Fibroblast of upper back skin (primary cell): ENCODE measurements at regions not wholly inside any gene's neighbourhood (a gene's known extent, or its start where the extent isn't known, plus 50 kb on each side); places are given as distances from the start of the nearest gene placed in this dataset.

Source experiments
- DNase-seq: peaks from one replicate; pipeline ENCODE4 v3.0.0-alpha.2; 2013

GRCh38 chr10:88111294-88111693 is 247.9 kb downstream of the PTEN start:
- DNase-seq: no peak

- peak; percentile 67 for DNase-seq
These were observed 249.8 kb downstream of the PTEN start for GRCh38 chr10:88113232-88113631.

GRCh38 chr10:88113657-88114272 is 250.3 kb downstream of the PTEN start:
- no peak for DNase-seq

- peak; percentile 38 for DNase-seq
These were observed 250.9 kb downstream of the PTEN start for GRCh38 chr10:88114368-88114767.

GRCh38 chr10:88115407-88115806 is 252.0 kb downstream of the PTEN start:
- no peak for DNase-seq

- peak; percentile 68 for DNase-seq
These were observed 252.5 kb downstream of the PTEN start for GRCh38 chr10:88115968-88116367.

- peak; percentile 57 for DNase-seq
These were observed 253.1 kb downstream of the PTEN start for GRCh38 chr10:88116481-88116880.

GRCh38 chr10:88116971-88117626 is 253.7 kb downstream of the PTEN start:
- DNase-seq: no peak

GRCh38 chr10:88117869-88118632 is 254.6 kb downstream of the PTEN start:
- DNase-seq: no peak

- DNase-seq: no peak
These were observed 255.3 kb downstream of the PTEN start for GRCh38 chr10:88118729-88119128.

GRCh38 chr10:88119160-88119559 is 255.7 kb downstream of the PTEN start:
- DNase-seq: no peak

- DNase-seq: no peak
These were observed 256.6 kb downstream of the PTEN start for GRCh38 chr10:88120075-88120474.

- DNase-seq: no peak
These were observed 257.3 kb downstream of the PTEN start for GRCh38 chr10:88120599-88121333.

- DNase-seq: no peak
These were observed 257.9 kb downstream of the PTEN start for GRCh38 chr10:88121361-88121760.

- no peak for DNase-seq
These were observed 258.7 kb downstream of the PTEN start for GRCh38 chr10:88122145-88122544.

GRCh38 chr10:88122576-88122975 is 259.2 kb downstream of the PTEN start:
- no peak for DNase-seq

- no peak for DNase-seq
These were observed 262.3 kb downstream of the PTEN start for GRCh38 chr10:88125766-88126165.

GRCh38 chr10:88126699-88127098 is 263.3 kb downstream of the PTEN start:
- DNase-seq: no peak

GRCh38 chr10:88127269-88127668 is 263.8 kb downstream of the PTEN start:
- no peak for DNase-seq

GRCh38 chr10:88127766-88128165 is 264.3 kb downstream of the PTEN start:
- DNase-seq: no peak

- no peak for DNase-seq
These were observed 265.6 kb downstream of the PTEN start for GRCh38 chr10:88129013-88129412.

- DNase-seq: no peak
These were observed 267.5 kb downstream of the PTEN start for GRCh38 chr10:88130912-88131311.

GRCh38 chr10:88131511-88132139 is 268.2 kb downstream of the PTEN start:
- peak; percentile 77 for DNase-seq
